Stimulated activated CD4-positive, alpha-beta T cell treated with anti-CD3 and anti-CD28 coated beads, Interleukin-2, amount 100 ng/mL, for 4 hours (primary cell): ENCODE measurements at regions not wholly inside any gene's neighbourhood (a gene's known extent, or its start where the extent isn't known, plus 50 kb on each side); places are given as distances from the start of the nearest gene placed in this dataset.

Source experiments
- DNase-seq: peaks from one replicate; pipeline ENCODE4 v3.0.0-alpha.2; 2020; ENCODE audit warnings: low read depth

DNA sequence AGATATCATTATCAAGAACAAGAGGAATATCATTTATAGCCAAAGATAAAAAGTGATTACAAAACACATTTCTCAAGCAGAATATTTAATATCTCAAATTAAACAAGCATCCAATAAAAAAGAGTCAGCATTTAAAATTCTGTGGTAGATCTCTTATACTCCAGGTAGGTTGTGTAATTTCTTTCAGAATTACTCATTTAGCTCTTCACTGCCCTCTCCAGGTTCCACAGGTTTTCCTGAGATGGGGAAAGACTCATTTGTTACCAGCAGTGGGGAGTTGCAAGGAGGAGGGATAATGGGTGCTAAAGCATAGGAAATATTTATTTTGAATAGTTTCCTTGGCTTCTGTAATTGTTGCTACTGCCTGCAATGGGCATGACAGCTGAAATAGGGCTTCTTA lies 83.1 kb upstream of the RASGRP1 start:
- DNase-seq = no peak

DNA sequence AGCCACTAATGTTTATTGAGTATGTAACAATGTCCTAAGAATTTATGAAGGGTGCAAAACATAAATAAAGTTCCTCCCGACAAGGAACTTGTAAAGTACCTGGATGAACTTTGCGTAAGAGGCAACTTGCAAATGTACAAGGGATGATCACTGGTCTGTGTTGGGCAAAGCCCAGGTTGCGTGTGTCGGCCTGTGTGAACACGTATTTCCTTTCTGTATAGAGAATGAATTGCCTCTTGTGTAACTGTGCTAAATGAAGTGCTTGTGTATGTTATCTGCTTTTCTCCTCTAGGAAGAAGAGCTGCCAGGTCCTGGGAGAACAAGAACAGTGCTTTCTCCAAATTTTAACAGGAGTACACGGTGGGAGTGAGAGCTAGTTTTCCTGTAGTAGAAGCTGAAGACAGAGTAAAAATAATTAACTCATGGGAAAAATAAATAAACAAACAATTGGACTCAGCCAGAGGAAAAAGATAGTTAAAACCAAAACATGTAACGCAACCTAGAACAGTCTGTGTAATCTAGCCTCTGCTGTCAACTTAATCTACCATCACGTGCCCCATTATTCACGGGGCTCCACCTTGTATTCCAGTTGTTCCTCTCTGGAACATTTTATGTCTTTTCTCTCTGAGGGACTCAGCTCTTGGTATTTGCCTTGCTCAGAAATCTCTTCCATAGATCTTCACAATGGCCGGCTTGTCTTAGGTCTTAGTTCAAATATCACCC lies 83.7 kb upstream of the RASGRP1 start:
- DNase-seq = no peak

- no peak for DNase-seq
Measured at GRCh38 chr15:38650384-38650783, 85.8 kb upstream of the RASGRP1 start.

GRCh38 chr15:38650936-38651327 lies 86.3 kb upstream of the RASGRP1 start:
- DNase-seq = no peak

DNA sequence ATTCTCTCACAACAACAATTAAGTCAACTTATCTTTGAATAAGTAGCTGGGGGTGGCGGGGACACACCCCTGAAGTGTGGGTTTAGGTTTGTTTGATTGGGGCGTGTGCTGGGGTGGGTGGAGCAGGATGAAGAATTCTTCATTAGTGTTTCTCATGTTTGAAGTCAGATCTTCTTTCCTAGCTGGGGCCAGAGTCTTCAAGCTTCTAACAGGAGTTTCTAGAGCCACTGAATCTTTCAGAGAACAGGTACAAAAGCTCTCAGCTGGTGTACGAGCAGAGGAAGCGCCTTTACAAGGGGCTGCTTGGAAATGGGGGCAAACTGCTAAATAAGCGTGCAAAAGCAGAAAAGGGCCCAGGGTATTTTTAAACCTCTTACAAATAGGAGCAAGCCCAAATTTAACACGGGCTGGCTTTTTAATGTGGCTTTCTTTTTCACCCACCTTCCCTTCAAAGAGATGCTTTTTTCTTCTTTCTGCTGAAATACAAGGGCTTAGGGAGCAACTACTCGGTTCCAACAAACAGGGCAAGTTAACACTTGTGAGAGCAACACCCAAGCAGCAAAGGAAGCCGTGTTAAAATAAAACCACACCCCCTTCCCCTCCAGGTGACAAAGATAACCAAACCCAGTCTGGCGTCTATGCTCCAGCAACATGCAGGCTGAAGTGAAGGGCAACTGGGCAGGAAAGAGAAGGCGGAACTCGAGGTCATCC lies 86.9 kb upstream of the RASGRP1 start:
- DNase-seq = peak; percentile 56

- no peak for DNase-seq
Measured at GRCh38 chr15:38652183-38652794, 87.7 kb upstream of the RASGRP1 start.

- DNase-seq = no peak
Measured at GRCh38 chr15:38652998-38653397, 88.4 kb upstream of the RASGRP1 start.

DNA sequence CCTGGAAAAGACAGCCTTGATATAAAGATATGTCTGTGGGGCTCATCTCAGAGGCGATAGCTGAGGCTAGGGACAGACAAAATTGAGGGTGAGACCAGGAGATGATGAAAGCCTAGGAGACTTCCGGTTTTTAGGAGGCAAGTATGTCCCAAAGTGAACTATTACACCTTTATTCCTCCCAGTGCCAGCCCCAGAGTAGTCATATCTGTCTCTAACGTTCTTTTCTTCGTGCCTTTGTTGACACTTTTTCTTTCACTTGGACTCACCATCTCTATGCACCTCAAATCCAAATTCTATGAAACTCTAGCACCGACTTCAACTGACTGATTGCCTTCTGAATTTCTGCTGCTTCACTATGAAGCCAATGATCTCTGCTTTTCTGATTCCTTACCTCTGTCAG lies 93.8 kb upstream of the RASGRP1 start:
- DNase-seq = no peak

- peak; percentile 30 for DNase-seq
Measured at GRCh38 chr15:38660738-38661137, 96.1 kb upstream of the RASGRP1 start.

- DNase-seq = no peak
Measured at GRCh38 chr15:38662033-38662802, 97.6 kb upstream of the RASGRP1 start.

DNA sequence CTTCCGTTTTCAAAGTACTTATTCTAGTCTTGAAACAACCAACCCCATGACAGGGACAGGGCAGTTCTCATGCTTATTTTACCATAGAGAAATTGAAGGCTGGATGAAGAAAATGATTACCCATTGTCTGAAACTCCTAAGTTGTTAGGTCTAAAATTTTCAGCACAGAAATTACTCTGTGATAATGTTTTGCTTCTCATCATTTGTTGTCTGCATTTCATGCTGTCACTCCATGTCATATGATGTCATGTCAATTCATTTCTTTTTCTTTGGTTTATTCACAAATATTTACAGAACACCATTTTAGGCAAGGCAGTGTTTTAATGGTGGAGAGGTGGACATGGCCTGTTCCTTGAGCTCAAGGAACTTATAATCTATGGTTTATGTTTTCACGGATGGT lies 98.2 kb upstream of the RASGRP1 start:
- no peak for DNase-seq

- DNase-seq = no peak
Measured at GRCh38 chr15:38665586-38666305, 101.1 kb upstream of the RASGRP1 start.

GRCh38 chr15:38666865-38667510 lies 102.4 kb upstream of the RASGRP1 start:
- DNase-seq = no peak

DNA sequence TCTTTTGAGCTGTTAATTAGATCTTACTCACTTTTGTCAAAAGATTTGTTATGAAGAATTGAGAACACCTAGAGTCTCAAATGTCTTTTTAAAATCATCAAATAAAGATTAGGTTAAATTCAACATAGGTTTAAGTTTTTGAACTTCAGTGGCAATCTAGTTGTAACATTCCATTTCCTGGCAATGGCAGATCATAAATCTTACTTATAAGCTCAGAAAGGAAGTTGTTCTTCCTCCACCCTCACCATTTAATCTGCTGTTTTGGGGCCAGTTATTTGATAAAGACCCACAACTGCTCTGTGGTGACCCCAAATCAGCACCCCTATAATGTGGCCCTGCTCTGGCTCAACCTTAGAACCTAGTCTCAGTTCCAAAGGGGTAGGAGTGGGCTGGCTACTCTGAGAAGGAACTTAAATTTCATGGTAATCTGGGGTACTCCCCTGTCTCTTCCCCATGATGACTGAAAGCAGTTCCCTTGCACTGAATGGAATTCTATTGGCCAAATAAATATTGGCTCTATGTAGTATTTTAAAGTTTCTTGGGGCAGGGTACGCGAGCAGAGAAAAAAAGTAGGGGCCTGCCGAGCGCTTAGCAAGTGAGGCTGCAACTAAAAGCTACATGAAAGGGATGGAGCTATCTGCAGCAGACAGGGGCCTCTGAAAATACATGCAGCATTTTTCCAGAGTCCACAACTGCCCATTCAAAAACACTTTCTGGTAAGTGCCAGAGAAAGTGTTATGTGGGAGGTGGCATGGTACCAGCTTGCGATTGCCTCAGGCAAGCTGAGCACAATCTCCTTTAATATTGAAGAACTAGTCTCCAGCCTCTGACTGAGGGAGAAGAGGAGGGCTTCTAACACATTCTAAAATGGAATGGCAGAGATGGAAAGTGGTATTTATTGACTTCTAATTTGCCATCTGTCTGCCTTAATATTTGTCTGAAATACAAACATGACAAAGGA lies 103.6 kb upstream of the RASGRP1 start:
- DNase-seq = no peak

DNA sequence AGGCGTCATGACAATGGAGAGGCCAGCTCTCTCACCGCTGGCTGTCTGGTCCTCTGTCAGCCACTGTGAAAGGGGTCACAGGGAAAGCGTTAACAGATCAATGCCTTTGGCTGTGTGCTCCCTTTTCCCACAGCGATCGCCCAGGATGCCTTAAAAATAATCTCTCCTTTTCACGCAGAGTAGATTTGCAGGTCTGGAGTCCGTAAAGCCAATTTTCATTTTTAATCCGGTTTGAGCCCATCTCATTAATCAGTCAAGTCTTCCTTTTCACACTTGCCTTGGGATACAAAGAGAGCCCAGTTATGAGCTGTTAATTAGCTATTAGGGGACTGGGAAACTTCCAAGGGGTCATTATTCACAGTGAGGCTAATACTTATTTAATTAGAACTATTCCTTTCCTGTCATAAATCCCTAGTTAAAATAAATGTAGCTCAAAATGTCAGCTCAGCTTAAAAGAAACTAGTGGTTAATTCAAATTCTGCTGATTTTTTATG lies 104.3 kb upstream of the RASGRP1 start:
- DNase-seq = no peak

DNA sequence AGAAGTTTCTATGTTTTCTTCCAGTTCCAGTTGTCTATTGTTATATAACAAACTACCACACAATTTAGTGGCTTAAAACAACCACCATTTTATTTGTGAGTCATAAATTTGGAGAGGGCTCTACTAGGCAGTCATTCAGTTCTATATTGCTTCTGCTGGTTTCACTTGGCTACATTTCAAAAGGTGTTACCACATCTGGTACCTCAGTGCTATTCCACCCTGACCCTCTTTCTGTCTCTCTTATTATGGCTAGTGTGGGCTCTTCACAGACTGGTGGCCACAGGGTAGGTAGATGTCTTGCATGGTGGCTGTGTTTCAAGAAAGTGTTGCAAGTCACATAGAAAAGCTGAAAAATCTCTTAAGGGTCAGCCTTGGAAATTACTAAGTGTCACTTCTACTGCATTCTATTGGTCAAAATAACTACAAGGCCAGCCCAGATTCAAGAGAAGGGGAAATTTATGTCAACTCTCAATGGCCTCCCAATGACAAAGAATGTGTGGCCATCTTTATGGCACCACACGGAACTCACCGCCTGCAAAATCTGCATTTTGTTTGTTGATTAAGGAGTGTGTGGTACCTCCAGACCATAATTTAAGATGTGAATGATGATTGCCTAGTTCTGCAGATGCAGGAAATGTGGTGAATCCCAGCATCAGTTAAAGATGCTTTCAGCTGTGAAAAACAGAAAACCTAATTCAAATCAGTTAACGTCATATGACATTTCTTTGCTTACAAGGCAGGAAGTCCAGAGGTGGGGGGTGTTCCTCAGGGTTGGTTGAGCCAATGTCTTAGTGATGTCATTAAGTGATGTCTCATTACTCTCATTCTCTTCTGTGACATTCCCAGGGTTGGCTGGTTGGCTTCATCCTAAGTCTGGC lies 105.8 kb upstream of the RASGRP1 start:
- peak; percentile 67 for DNase-seq

DNA sequence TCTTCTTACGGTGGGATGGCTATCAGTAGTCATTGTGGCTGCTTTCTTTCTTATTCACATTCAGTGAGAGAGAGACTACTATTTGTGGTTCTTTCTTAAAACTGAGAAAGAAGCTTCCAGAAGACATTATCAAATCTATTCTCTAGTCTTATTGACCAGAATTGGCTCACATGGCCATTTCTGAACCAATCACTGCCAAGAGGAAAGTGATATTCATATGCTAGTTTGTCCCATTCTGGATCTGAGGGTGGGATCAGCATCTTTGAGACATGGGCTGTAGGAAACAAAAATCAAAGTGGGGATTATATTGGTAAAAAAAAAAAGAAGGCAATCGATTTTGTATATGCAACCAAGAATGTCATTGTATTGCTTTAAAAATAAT lies 106.4 kb upstream of the RASGRP1 start:
- no peak for DNase-seq

- DNase-seq = no peak
Measured at GRCh38 chr15:38671675-38672254, 107.2 kb upstream of the RASGRP1 start.

- no peak for DNase-seq
Measured at GRCh38 chr15:38672273-38672672, 107.7 kb upstream of the RASGRP1 start.
